ENCODE measurements at regions not wholly inside any gene's neighbourhood (a gene's known extent, or its start where the extent isn't known, plus 50 kb on each side); places are given as distances from the start of the nearest gene placed in this dataset.

DNA sequence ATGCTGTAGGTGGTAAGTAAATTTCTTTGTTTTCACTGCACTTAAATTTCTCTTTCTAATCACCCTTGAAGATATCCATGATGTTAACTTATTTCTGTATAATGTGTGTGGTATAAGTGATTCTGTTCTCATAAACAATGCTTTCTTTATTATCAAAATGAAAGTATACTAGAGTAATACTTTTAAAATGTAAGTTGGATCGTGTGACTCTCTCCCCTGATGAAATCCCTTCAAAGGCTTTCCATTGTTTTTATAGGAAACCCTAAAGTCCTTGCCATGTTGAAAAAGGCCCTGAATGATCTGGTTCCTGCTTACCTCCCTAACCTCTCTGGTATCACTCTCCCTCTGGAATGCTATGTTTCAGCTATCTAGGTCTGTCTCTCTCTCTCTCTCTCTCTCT is 191.1 kb upstream of the LHX8 start:
- TF ChIP-seq CTCF (IDR thresholded peaks at IDR 0.05): no peak
- TF ChIP-seq POLR2A (IDR thresholded peaks at IDR 0.05): no peak
